GM21717 (cell line): ENCODE measurements at regions not wholly inside any gene's neighbourhood (a gene's known extent, or its start where the extent isn't known, plus 50 kb on each side); places are given as distances from the start of the nearest gene placed in this dataset.
"Not testable (repeated sequence)": the region's sequence is repeated elsewhere in the genome, so short reads cannot be mapped to it uniquely, and the experiment has no call there.

Experiments used
- ATAC-seq: cut with Tn5 transposase; IDR thresholded peaks from one replicate; pipeline ENCODE4 v1.9.1; 2021; ENCODE audit warnings: mild to moderate bottlenecking, moderate library complexity; ENCODE audit not compliant: unreplicated experiment

DNA sequence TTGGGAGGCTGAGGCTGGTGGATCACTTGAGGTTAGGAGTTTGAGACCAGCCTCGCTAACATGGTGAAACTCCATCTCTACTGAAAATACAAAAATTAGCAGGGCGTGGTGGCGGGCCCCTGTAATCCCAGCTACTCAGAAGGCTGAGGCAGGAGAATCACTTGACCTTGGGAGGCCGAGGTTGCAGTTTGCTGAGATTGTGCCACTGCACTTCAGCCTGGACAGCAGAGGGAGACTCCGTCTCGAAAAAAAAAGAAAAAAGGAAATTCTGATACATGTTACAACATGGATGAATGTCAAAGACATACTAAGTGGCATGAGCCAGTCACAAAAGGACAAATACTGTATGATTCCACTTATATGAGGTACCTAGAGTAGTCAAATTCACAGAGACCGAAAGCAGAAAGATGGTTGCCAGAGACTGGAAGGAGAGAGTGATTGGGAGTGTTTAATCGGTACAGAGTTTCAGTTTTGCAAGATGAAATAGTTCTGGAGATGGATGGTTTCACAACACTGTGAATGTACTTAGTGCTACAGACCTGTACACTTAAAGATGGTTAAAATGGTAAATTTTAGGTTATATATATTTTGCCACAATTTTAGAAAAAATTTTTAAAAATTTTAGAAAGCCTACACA is 92.3 kb downstream of the BLID start:
- ATAC-seq, result no peak

DNA sequence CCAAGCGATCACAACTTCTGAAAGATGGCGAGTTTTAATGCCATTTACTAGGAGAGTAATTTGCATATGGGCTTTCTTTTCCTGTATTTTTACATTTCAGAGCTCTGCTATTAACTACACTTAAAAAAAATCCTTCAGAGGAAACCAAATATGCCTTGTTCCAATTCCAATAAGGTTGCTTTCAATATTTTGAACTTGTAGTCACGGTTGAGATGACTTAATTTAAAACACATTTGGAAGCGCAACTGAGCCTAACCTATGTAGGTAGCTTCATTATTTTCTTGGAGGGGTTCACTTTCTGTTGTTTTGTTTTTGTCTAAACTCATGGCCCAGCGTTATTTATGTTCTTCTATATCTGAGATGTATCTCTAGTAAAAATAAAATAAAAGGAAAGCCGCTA is 93.4 kb downstream of the BLID start:
- ATAC-seq, result no peak

DNA sequence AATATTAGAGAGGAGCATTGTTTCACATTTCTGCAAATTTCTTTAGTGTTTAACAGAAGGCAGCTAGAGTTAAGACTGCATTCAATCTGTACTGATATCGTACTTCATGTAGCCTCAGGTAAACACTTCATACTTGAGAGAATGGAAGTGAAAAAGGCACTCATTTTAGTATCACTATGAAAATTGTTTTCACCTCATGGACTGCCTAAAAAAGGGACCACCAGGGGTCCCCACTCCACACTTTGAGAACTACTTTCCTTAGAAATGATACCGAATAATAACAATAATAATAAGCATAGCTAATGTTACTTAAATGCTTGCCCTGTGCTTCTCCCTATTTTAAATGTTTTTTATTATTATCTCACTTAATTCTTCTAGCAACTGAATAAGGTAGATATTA is 95.1 kb downstream of the BLID start:
- no peak for ATAC-seq

DNA sequence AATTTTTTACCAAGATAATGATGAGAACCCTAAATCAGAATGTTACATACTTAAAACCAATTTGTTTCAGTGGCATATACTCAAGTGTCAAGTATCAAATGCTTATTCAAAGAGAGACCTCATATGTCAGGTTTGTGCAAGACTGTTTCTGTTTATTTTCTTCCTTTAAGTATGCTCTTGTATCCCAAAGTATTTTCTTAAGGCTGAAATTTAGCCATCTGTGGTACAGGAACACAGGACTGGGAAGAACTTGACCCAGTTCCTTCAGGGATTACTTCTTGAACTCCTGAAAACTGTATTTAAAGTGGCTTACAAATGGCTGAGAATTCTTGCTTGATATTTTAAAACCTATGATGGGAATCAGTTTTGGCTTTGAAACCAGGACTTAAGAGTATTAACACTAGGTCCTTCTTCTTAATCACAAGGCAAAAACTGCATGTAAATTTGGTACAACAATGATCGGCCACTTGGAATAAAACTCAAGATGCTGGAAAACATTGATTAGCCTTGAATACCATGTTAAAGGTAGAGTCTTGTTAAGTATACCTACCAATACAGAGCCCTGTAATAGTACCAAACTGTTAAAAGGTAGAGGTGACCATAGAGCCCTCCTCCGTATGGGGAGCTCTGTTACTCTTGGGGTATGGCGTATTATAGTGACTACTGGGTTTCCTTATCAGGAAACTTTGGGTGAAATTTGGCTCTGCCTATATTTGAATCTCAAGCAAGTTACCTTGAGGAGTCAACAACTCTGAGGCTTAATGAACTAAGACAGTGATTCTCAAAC is 95.9 kb downstream of the BLID start:
- no peak for ATAC-seq

DNA sequence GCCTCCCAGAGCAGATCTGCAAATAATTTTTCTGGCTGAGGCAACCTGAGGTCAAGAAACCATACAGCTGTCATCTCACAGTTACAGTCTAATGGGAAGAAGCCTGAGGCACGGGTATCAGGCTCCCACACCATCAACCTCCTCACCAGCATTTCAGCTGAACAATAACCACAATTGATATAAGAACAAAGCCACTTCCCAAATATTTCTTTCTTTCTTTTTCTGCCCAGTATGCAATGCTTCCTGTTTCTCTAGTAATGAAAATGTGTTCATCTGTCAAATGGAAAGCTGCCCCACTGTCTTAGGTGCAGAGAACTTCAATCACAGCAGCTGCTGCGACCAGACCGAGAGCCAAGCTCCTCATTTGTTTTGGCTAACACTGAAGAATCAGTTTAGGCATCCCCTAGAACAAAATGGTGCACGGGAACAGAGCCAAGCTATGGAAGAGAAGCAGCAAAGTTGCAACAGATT is 108.4 kb downstream of the BLID start:
- ATAC-seq, result no peak

DNA sequence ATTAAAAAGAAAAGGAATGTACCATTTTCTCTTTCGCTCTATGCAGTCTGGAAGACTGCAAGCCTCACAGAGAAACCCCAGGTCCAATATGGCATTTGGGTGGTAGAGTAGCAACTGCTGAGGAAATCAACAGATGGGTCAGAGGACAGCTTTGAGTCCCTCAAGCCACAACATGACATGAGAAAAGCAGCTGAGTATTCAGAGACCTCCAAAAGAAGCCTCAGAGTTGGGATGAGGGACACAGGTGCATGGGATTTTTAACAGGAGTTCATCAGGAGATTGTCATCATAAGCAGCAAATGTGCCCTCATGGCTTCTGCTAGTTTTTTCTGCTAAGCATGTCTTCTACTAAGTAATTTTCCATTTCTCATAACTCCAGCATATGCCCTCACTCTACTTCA is 111.6 kb downstream of the BLID start:
- no peak for ATAC-seq

DNA sequence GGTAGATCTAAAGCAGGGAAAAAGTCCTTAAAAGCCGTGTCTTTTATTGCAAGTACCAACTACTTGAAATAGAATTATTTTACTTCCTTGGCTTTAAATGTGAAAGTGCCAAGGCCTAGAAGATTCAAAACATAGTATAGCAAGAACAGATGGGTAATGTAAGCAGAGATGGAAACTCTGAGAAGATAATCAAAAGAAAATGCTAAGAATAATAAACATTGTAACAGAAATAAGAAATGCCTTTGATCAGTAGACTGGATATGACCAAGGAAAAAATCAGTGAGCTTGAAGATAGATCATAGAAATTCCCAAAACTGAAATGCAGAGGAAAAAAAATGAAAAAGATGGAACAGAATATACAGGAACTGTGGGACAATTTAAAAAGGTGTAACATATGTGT is 113.1 kb downstream of the BLID start:
- ATAC-seq, result no peak

DNA sequence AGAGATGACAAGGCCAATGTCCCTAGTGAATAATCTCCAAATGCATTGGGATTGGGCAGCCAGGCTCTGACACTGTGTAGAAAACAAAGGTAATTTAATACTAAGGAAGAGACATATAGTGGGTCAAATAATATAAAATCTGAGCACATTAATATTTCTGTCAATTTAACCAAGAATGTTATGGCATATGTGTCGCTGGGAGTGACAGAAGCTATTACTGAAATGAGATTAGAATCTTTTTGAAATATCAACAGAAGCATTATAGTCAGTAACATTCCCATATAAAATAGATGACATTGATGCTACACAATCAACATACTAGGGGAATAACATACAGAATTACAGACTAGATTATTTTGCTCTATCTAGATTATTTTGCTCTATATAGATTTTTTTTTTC is 114.0 kb downstream of the BLID start:
- ATAC-seq, result no peak

DNA sequence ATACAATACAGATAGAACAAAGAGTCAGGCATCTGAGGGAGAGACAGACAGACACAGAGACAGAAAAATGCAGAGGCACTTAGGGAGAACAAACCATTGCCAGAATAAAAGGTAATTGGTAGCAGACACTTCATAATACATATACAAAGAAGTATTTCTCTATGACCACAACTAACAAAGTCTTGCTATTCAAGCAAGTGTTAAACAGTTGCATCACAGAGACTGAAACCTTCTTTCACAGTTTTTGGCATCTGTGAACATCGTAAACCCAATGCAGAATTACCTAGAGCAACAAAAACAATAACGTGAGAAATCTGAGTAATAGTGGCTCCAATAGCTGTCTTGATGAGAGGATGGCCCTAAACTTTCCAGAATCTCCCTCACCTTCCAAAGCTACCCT is 116.4 kb downstream of the BLID start:
- ATAC-seq, result no peak

DNA sequence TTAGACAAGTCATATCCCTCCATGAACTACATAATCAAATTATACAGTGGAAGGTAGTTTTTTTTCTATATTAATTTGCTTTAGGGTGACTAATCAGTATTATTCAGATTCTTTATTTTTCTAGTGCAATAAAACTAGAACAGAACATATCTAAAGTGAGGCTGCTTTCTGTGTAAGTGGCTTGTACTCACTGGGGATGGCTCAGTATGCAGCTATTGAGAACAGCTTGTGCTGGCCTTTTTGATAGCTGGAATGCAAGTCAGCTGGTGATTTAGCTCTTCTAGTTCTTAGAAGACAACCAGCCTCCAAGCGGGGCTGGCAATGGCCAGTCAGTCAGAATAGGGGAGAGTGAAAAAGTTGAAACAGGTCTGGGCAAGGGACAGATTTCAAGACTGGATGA is 119.4 kb downstream of the BLID start:
- no peak for ATAC-seq

DNA sequence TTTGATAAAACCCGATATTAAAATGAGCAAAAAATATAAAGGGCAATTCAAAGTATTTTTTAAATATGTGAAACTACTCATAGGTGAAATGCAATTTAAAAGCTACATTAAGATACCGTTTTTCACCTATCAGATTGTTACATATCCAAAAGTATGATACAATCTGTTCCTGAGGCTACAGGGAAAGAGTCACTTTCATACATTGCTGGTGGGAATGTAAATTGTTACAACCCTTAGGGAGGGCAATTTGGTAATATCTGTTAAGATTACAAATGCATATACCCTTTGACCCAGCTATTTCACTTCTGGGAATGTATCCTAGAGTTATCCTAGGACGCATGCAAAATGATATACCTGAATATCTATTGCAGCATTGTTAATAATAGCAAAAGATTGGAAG is 132.1 kb downstream of the BLID start:
- ATAC-seq, result no peak

DNA sequence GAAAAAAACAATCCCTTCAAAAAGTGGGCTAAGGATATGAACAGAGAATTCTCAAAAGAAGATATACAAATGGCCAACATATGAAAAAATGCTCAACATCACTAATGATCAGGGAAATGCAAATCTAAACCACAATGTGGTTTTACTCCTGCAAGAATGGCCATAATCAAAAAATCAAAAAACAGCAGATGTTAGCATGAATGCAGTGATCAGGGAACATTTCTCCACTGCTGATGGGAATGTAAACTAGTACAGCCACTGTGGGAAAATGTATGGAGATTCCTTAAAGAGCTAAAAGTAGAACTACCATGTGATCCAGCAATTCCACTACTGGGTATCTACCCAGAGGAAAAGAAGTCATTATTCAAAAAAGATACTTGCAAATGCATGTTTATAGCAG is 138.1 kb downstream of the BLID start:
- ATAC-seq, result not testable (repeated sequence)

DNA sequence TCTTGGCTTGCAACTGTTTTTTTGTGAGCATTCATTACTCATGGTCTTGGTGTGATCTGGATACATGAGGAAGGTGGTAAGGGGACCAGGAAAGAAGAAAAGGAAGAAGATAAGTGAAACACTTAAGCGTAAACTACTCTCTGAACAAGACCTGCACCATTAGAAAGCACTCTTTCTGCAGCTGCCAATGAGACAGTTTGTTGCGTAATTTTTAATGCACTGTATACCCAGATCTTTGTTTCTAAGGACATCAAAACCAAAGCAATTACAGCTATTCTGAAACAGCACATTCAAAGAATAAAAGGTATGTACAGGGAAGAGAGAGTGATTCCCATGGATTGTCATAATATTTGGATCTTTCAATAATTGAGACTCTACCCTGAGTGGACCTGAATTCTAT is 147.4 kb downstream of the BLID start:
- ATAC-seq, result no peak

DNA sequence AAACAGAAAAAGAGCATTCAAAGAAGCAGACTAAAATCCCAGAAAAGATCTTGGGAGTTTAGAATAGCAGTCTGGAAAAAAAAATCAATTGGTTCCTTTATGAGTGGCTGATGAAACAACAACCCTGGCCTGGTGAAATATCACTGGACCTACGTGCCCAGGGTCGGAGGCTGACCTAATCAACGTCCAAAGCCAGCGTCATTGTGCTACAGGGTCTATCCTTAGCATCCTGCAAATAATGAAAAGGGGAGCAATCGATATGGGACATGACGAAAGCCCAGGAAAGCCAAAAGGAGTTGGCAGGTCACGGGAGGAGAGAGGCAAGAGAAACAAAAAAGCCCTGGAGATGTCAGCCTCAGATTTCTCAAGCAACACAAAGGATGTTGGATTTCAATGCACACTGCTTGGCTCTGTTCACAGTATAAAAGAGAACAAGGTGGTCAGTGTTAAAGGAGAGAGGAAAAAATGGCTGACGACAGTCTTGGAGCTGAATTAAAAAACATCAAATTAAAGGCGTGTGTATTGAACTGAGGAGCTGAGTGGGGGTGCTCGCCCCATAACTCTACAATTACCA is 148.8 kb downstream of the BLID start:
- ATAC-seq, result no peak

DNA sequence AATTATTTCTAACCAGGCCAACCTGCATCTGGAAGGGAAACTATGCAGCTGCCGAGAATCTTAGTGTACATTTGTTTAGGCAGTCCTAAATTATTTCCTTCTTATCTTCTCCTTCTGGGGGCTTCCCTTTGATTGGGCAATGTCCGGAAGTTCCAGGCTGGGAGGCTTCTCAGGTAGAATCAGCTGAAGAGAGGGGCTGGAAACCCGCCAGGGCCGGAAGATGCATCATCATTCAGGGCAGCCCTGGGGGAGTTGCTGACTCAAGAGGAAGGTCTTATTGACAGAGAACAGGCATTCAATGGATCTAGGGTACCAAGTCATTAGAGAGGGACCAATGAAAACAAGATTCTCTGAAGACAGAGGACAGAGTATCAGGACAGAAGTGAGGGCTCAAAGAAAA is 150.7 kb downstream of the BLID start:
- no peak for ATAC-seq

DNA sequence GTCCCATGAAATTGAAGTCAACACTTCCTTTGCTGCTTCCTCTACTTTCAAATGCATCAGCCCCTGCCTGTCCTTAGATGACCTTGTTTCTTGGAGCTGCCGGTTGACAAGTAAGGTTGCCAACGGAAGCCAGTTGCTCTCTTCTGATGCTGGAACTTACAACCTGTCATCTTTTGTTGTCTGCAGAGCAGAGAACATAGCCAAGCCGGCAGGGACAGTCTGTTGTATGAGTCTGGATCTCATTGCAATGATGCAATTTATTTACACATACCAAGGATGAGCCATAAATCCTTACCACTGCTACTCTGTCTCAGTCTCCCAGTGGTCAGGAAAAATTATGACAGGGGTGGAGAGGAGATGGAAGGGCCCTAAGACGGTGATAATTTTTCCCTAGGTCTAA is 151.4 kb downstream of the BLID start:
- no peak for ATAC-seq

DNA sequence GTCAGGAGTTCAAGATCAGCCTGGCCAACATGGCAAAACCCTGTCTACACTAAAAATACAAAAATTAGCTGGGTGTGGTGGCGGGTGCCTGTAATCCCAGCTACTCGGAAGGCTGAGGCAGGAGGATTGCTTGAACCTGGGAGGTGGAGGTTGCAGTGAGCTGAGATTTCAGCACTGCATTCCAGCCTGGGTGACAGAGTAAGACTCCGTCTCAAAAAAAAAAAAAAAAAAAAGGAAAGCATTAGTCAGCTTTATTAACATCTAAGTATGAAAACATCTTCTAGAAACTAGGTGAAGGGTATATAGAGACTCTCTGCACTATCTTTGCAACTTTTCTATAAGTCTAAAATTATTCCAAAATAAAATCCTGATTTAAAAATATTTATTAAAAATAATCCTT is 152.2 kb downstream of the BLID start:
- not testable (repeated sequence) for ATAC-seq

DNA sequence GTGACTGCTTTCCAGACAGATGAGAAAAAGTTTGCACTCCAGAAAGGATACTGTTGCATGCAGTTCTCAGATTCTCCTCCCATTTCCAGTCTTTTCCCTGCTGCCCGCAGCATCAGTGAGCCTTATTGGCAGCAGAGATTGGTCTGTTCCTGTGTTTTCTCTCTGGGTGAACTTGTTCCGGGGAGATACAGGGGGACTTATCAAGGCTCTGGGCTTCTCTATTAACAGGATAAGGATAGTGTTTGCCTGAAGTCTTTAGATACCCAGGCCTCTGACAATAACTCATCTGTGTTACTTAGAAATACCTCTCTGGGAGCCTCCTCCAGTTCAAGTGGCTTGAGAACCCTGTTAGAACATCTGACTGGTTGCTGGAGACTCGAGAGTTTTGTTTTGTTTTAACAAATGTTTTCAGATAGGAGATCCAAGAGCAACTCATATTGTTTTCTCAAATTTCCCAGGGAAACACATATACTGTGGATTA is 154.7 kb downstream of the BLID start:
- ATAC-seq, result no peak

DNA sequence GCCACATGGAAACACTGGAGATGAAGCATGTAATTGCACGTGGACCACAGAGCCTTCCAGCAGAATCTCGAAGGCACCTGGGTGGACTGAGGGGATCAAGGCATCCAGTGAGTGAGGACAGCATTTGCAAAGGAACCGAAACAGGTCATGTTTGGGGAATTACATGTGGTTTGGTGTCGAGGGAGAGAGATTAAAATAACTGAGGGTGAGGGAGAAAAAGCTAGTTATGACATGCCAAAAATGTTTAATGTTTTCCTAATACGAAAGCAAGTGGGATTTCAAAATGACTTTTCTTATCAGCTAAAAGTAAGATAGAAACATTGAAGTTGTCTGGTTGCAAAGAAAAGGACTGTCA is 157.1 kb downstream of the BLID start:
- no peak for ATAC-seq

DNA sequence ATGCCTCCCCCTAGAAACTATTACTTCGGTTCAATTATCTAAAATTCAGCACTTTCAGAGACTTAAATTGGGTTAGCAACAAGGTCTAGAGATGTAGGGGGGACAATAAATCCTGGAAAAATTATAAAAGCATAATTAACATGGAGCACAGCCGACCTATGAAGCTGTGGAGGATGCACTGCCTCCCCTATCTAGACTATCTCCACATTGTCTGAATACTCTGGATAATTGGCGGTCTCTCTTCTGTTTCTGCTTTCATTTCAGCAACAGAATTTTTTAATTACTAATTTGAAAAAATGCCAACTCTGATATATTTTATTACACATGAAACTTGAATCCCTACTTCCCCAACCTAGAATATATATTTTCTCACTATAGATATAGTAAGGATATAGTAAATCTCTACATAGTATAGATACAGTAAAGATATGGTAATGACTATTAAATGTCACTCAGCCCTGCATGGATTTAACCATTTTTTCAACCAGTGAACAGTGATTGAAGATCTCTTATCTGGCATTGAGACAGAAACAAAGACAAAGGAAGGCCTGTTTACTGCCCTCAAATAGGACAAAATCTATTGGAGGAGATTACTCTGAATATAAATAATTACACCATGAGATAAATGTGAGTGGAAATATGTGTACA is 157.6 kb downstream of the BLID start:
- ATAC-seq, result no peak

DNA sequence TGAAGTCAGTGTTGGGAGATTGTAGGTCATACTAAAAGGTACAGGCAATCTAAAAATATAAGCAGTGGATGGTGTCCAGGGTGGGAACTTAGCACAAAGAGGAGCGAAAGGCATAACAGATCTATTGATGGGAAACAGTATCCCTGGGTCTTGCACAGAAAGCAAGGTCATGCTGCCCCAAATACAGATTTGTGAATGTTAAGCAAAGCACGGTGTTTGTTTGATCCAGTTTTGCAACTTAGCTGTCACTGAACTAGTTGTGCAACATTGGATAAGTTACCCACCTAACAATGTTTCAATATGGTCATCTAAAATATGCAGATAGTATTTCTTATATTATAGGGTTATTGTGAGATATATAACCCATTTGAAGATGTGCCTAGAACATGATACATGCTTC is 162.9 kb downstream of the BLID start:
- no peak for ATAC-seq

DNA sequence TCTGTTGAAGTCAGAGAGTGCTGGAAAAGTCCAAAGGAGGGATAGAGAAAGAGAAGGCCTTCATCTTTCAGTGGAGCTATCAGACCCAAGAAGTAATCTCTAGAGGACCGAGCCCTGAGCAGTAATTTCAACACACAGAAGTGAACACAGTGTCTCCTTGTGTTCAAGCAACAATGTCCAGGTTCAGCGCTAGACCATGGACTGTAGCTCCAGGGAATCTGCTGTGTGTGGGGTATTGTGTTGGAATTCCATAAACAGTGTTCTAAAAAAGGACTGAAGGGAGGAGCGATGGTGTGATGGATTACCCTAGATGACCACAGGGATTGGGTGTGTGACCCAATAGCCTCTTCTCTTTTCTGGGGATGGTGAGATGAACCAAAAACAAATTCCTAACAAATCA is 165.9 kb downstream of the BLID start:
- no peak for ATAC-seq
